Endothelial cell of umbilical vein (primary cell): ENCODE measurements at regions not wholly inside any gene's neighbourhood (a gene's known extent, or its start where the extent isn't known, plus 50 kb on each side); places are given as distances from the start of the nearest gene placed in this dataset.

ENCODE experiments used
- BruUV-seq: library from RNA; stranded (reverse); fragments of 400-500 nt; replicated peaks from 2 replicates; lab custom pipeline; 2021; lab: Mats Ljungman, UMichigan
- CTCF ChIA-PET: fragments of 300-600, 350-600 bp; sonication (Branson Sonifier 250); formaldehyde crosslinking; loops from one replicate; lab custom pipeline; 2021; ENCODE audit warnings: antibody characterized with exemption, inconsistent platforms; lab: Charles Lee
- POLR2A ChIA-PET: fragments of 300-600, 350-600 bp; sonication (Branson Sonifier 250); formaldehyde crosslinking; loops from one replicate; lab custom pipeline; 2021; ENCODE audit warnings: antibody characterized with exemption, inconsistent platforms; lab: Charles Lee
- DNase-seq: peaks from one replicate; pipeline ENCODE4 v3.0.0-alpha.2; 2011; ENCODE audit warnings: low read depth, low spot score
- FAIRE-seq: peaks from 2 replicates; lab custom pipeline; 2011; peaks lifted over from hg19 to GRCh38; lab: Jason Lieb, UNC
- H2AFZ ChIP-seq: 2 replicates; pipeline ENCODE4 v1.6.0; 2012; ENCODE audit warnings: low read depth, low read length, control low read depth, inconsistent platforms
- H3K27ac ChIP-seq: 2 replicates; pipeline ENCODE4 v1.5.1; 2011; ENCODE audit warnings: low read depth, mild to moderate bottlenecking, control low read depth, low read length, moderate library complexity; ENCODE audit not compliant: insufficient read depth
- H3K27me3 ChIP-seq, 2 experiments: 2 replicates each; pipeline versions ENCODE4 v1.6.0 to v1.6.1; 2011; ENCODE audit warnings: low read length in 2 of 2, mixed read lengths in 1 of 2; ENCODE audit not compliant: control insufficient read depth in 2 of 2, insufficient read depth in 2 of 2
- H3K36me3 ChIP-seq, 2 experiments: 2 replicates in 1 of 2; 3 replicates in 1 of 2; pipeline ENCODE4 v1.5.1; 2011; ENCODE audit warnings: low read length in 2 of 2, mild to moderate bottlenecking in 1 of 2, moderate library complexity in 1 of 2; ENCODE audit not compliant: control insufficient read depth in 2 of 2, insufficient read depth in 2 of 2; ENCODE audit errors: extremely low read depth in 1 of 2
- H3K4me1 ChIP-seq: 3 replicates; pipeline ENCODE4 v1.5.1; 2011; ENCODE audit warnings: mild to moderate bottlenecking, low read length; ENCODE audit not compliant: control insufficient read depth, insufficient read depth; ENCODE audit errors: extremely low read depth
- H3K4me2 ChIP-seq: 2 replicates; pipeline ENCODE4 v1.6.1; 2011; ENCODE audit warnings: low read length, control low read depth, mixed read lengths; ENCODE audit not compliant: insufficient read depth
- H3K4me3 ChIP-seq, 3 experiments: fragments of 200-600 bp in 1 of 3; sonication (generic), shearing (Covaris generic) in 1 of 3; replicated peaks in 1 of 3; 2 replicates each; pipeline ENCODE4 v1.5.1; 2011 to 2016; ENCODE audit warnings: control low read depth in 3 of 3, low read length in 3 of 3, mild to moderate bottlenecking in 2 of 3, inconsistent platforms in 1 of 3, low read depth in 1 of 3, moderate library complexity in 1 of 3; ENCODE audit not compliant: insufficient read depth in 1 of 3
- H3K79me2 ChIP-seq: 2 replicates; pipeline ENCODE4 v1.6.0; 2012; ENCODE audit warnings: low read length, inconsistent platforms; ENCODE audit not compliant: control insufficient read depth, insufficient read depth
- H3K9ac ChIP-seq: replicated peaks from 2 replicates; pipeline ENCODE3; 2011; ENCODE audit warnings: low read length, control low read depth; ENCODE audit not compliant: insufficient read depth; ENCODE audit errors: extremely low read depth
- H3K9me1 ChIP-seq: replicated peaks from 3 replicates; pipeline ENCODE4 v1.6.0; 2011; ENCODE audit warnings: mild to moderate bottlenecking, low read length; ENCODE audit not compliant: control insufficient read depth, insufficient read depth; ENCODE audit errors: extremely low read depth
- H3K9me3 ChIP-seq: replicated peaks from 2 replicates; pipeline ENCODE4 v1.5.1; 2012; ENCODE audit warnings: low read length, inconsistent platforms; ENCODE audit not compliant: control insufficient read depth, insufficient read depth
- H4K20me1 ChIP-seq: replicated peaks from 2 replicates; pipeline ENCODE3; 2011; ENCODE audit warnings: mild to moderate bottlenecking, low read length; ENCODE audit not compliant: control insufficient read depth, insufficient read depth; ENCODE audit errors: extremely low read depth
- CTCF ChIP-seq, 2 donors: IDR thresholded peaks; 1 replicate in 1 of 2; 2 replicates in 1 of 2; pipeline ENCODE4 v1.5.1; 2011; ENCODE audit warnings: low read length in 2 of 2, mild to moderate bottlenecking in 2 of 2, moderate library complexity in 2 of 2, control low read depth in 1 of 2, inconsistent platforms in 1 of 2, low read depth in 1 of 2; ENCODE audit not compliant: insufficient read depth in 1 of 2; ENCODE audit errors: extremely low read depth in 1 of 2
- EZH2 ChIP-seq: IDR thresholded peaks from 2 replicates; pipeline ENCODE4 v1.6.1; 2012; ENCODE audit warnings: borderline replicate concordance, low read depth, mild to moderate bottlenecking, moderate library complexity, low read length, inconsistent platforms; ENCODE audit not compliant: severe bottlenecking
- FOS ChIP-seq: IDR thresholded peaks from 2 replicates; pipeline ENCODE4 v1.6.1; 2011; ENCODE audit warnings: mild to moderate bottlenecking, low read length, moderate library complexity, borderline replicate concordance; ENCODE audit not compliant: insufficient read depth
- GATA2 ChIP-seq: IDR thresholded peaks from 2 replicates; pipeline ENCODE4 v1.7.0; 2011; ENCODE audit warnings: low read depth, mild to moderate bottlenecking, moderate library complexity, mixed read lengths, low read length; ENCODE audit not compliant: insufficient read length, insufficient read depth
- JUN ChIP-seq: IDR thresholded peaks from 2 replicates; pipeline ENCODE4 v1.6.1; 2011; ENCODE audit warnings: borderline replicate concordance, low read depth; ENCODE audit not compliant: insufficient read length, insufficient read depth
- MAX ChIP-seq: IDR thresholded peaks from 2 replicates; pipeline ENCODE4 v1.6.1; 2011; ENCODE audit not compliant: insufficient read depth, insufficient read length
- MYC ChIP-seq: IDR thresholded peaks from one replicate; pipeline ENCODE4 v1.6.1; 2011; ENCODE audit warnings: mild to moderate bottlenecking, low read depth, low read length
- POLR2A ChIP-seq: IDR thresholded peaks from 2 replicates; pipeline ENCODE4 v1.6.1; 2012; ENCODE audit warnings: low read depth, mild to moderate bottlenecking, control low read depth, low read length
- POLR2AphosphoS5 ChIP-seq: IDR thresholded peaks from 2 replicates; pipeline ENCODE4 v1.6.1; 2012; ENCODE audit warnings: low read depth, mild to moderate bottlenecking, control low read depth, low read length, moderate library complexity; ENCODE audit not compliant: insufficient read depth
- dilution Hi-C: fragments of 300-500 bp; cut with MboI; formaldehyde crosslinking; loops from one replicate; pipeline ENCODE4 v1.15.0; 2019; ENCODE audit warnings: low sequenced_read_pairs; ENCODE audit not compliant: extremely low pct_ligation_motif_present
- intact Hi-C: fragments of 100-400 bp; cut with micrococcal nuclease; formaldehyde crosslinking; loops from one replicate; pipeline ENCODE4 v1.10.0; 2022

- DNase-seq (no peak), FAIRE-seq (no peak)
- dilution Hi-C loops (no loop called here), intact Hi-C loops (no loop called here)
- no peaks in the 10 kb centered on the region for H4K20me1 ChIP-seq
- H3K27ac ChIP-seq: no peak overlapping the region
- H3K4me3 ChIP-seq: no peak overlapping the region
- no peak overlapping the region for H3K9ac ChIP-seq
- H3K4me2 ChIP-seq: no peak overlapping the region
- no peaks in the 10 kb centered on the region for H3K4me1 ChIP-seq
- H3K27me3 ChIP-seq: no peaks in the 10 kb centered on the region
- TF ChIP-seq EZH2 (no peak), POLR2AphosphoS5 (no peak), MAX (no peak), FOS (no peak), CTCF (IDR thresholded peaks at IDR 0.05; ENCODE audit: extremely low read depth in 1 of 2, insufficient read depth in 1 of 2, low read depth in 1 of 2, low read length in 2 of 2) (no peak), GATA2 (no peak), POLR2A (no peak), JUN (no peak), MYC (no peak)
- no peaks in the 10 kb centered on the region for H3K79me2 ChIP-seq
- CTCF ChIA-PET: no interaction called here
- BruUV-seq: no TSS peak
- no peaks in the 10 kb centered on the region for H3K9me3 ChIP-seq
- no peaks in the 10 kb centered on the region for H3K9me1 ChIP-seq
- H2AFZ ChIP-seq: no peak overlapping the region
- H3K36me3 ChIP-seq: no peaks in the 10 kb centered on the region
- POLR2A ChIA-PET: no interaction called here
Observed at GRCh38 chr12:118534003-118534402, 157.6 kb downstream of the SUDS3 start.
